Adrenal gland (tissue), 5 donors: ENCODE measurements at regions not wholly inside any gene's neighbourhood (a gene's known extent, or its start where the extent isn't known, plus 50 kb on each side); places are given as distances from the start of the nearest gene placed in this dataset.
"Not testable (repeated sequence)": the region's sequence is repeated elsewhere in the genome, so short reads cannot be mapped to it uniquely, and the experiment has no call there.

Experiments
- CTCF ChIP-seq, 6 experiments: fragments of 450-650 bp in 4 of 6; fragments of 200-600 bp in 2 of 6; sonication (generic) in 1 of 6; IDR thresholded peaks; 1 replicate in 5 of 6; 2 replicates in 1 of 6; pipeline versions ENCODE4 v1.5.1 to v1.8.0; 2016 to 2021; ENCODE audit warnings: antibody characterized with exemption in 6 of 6, mild to moderate bottlenecking in 2 of 6, moderate library complexity in 1 of 6
- POLR2A ChIP-seq, 2 donors: fragments of 450-650 bp; IDR thresholded peaks; one replicate each; pipeline ENCODE4 v1.6.1; 2017; ENCODE audit warnings: antibody characterized with exemption in 2 of 2, mild to moderate bottlenecking in 2 of 2, moderate library complexity in 1 of 2
- donor health status: DM: no; HTN: no; CAD: no.

DNA sequence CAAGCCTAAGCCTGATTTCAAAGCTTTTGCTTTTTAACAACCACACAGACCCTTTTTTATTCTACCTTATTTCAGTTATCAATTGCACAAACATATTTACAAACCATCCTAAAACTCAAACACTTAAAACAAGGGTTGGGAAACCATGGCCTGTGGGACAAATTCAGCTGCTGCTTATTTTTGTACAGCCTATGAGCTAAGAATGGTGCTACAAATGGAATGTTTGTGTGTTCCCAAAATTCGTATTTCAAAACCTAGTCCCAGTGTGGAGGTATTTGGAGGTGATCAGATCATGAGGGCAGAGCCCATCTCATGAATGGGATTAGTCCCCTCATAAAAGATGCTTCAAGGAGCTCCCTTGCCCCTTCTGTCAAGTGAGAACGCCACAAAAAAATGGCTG is 51.1 kb upstream of the MTLN start:
- TF ChIP-seq CTCF, POLR2A (IDR thresholded peaks at IDR 0.05): not testable (repeated sequence)
